SK-N-SH (cell line): ENCODE measurements at regions not wholly inside any gene's neighbourhood (a gene's known extent, or its start where the extent isn't known, plus 50 kb on each side); places are given as distances from the start of the nearest gene placed in this dataset.

Source experiments
- CTCF ChIA-PET: fragments of 300-600, 350-600 bp; formaldehyde crosslinking; extraction: SDS; loops from one replicate; lab custom pipeline; 2021; lab: Yijun Ruan, JAX
- POLR2A ChIA-PET: fragments of 350-600 bp; sonication (Branson Sonifier 250); formaldehyde crosslinking; extraction: SDS; loops from one replicate; lab custom pipeline; 2020; ENCODE audit warnings: antibody characterized with exemption, inconsistent platforms; lab: Yijun Ruan, JAX
- DNase-seq: peaks from one replicate; pipeline ENCODE4 v3.0.0; 2012
- H2AFZ ChIP-seq: fragments of 200-600 bp; sonication (generic); 2 replicates; pipeline ENCODE4 v1.8.1; 2016; ENCODE audit warnings: antibody characterized with exemption, mild to moderate bottlenecking, low read depth
- H3F3A ChIP-seq: fragments of 200-600 bp; sonication (generic); replicated peaks from 2 replicates; pipeline ENCODE3; 2016; ENCODE audit warnings: antibody characterized with exemption, mild to moderate bottlenecking; ENCODE audit not compliant: insufficient read depth
- H3K27ac ChIP-seq, 2 experiments: fragments of 200-500 bp in 1 of 2; fragments of 200-600 bp in 1 of 2; sonication (Bioruptor generic) in 1 of 2; sonication (generic), shearing (Covaris generic) in 1 of 2; 2 replicates each; pipeline versions ENCODE4 v1.5.1 to v1.6.1; 2014 to 2016; ENCODE audit warnings: low read depth in 2 of 2, inconsistent platforms in 1 of 2, low read length in 1 of 2, mild to moderate bottlenecking in 1 of 2, mixed read lengths in 1 of 2
- H3K27me3 ChIP-seq: fragments of 200-600 bp; sonication (generic), shearing (Covaris generic); 2 replicates; pipeline ENCODE4 v1.6.1; 2016; ENCODE audit warnings: mixed run types; ENCODE audit not compliant: insufficient read depth
- H3K36me3 ChIP-seq, 2 experiments: fragments of 200-500 bp in 1 of 2; fragments of 200-600 bp in 1 of 2; sonication (Bioruptor generic) in 1 of 2; sonication (generic) in 1 of 2; replicated peaks in 1 of 2; 2 replicates each; pipeline versions ENCODE3 to v1.5.1; 2014 to 2016; ENCODE audit warnings: low read length in 1 of 2, mild to moderate bottlenecking in 1 of 2; ENCODE audit not compliant: insufficient read depth in 2 of 2, control insufficient read depth in 1 of 2
- H3K4me1 ChIP-seq, 2 experiments: fragments of 200-500 bp in 1 of 2; fragments of 200-600 bp in 1 of 2; sonication (Bioruptor generic) in 1 of 2; sonication (generic), shearing (Covaris generic) in 1 of 2; 2 replicates each; pipeline versions ENCODE4 v1.5.1 to v1.6.1; 2014 to 2016; ENCODE audit warnings: low read depth in 1 of 2, low read length in 1 of 2, mixed run types in 1 of 2; ENCODE audit not compliant: insufficient read depth in 2 of 2, control insufficient read depth in 1 of 2
- H3K4me2 ChIP-seq: fragments of 200-600 bp; sonication (generic), shearing (Covaris generic); 2 replicates; pipeline ENCODE4 v1.6.1; 2017; ENCODE audit warnings: mixed run types
- H3K4me3 ChIP-seq, 2 experiments: fragments of 200-500 bp in 1 of 2; fragments of 200-600 bp in 1 of 2; sonication (Bioruptor generic) in 1 of 2; sonication (generic), shearing (Covaris generic) in 1 of 2; 2 replicates each; pipeline versions ENCODE4 v1.5.1 to v1.8.1; 2014 to 2016; ENCODE audit warnings: low read depth in 2 of 2, inconsistent platforms in 1 of 2, low read length in 1 of 2, mild to moderate bottlenecking in 1 of 2, mixed read lengths in 1 of 2, moderate library complexity in 1 of 2
- H3K79me2 ChIP-seq: fragments of 200-600 bp; sonication (generic); 2 replicates; pipeline ENCODE4 v1.8.1; 2017; ENCODE audit warnings: mild to moderate bottlenecking; ENCODE audit not compliant: insufficient read depth
- H3K9ac ChIP-seq: fragments of 200-600 bp; sonication (generic); 2 replicates; pipeline ENCODE4 v1.6.1; 2017; ENCODE audit warnings: mixed run types
- H3K9me2 ChIP-seq: fragments of 200-600 bp; sonication (generic); 2 replicates; pipeline ENCODE4 v1.6.1; 2017; ENCODE audit warnings: mixed run types
- H3K9me3 ChIP-seq: fragments of 200-600 bp; sonication (generic); 2 replicates; pipeline ENCODE4 v1.6.1; 2017; ENCODE audit warnings: mixed run types, mild to moderate bottlenecking, moderate library complexity
- H4K20me1 ChIP-seq: fragments of 200-600 bp; sonication (generic); 2 replicates; pipeline ENCODE4 v1.6.1; 2017; ENCODE audit warnings: mild to moderate bottlenecking, mixed run types; ENCODE audit not compliant: insufficient read depth
- ELF1 ChIP-seq: IDR thresholded peaks from 2 replicates; pipeline ENCODE4 v1.4.0; 2012
- EP300 ChIP-seq, 2 experiments: IDR thresholded peaks; 2 replicates each; pipeline versions ENCODE4 v1.4.0 to v1.6.1; 2012; ENCODE audit warnings: borderline replicate concordance in 1 of 2, low read depth in 1 of 2, low read length in 1 of 2
- FOSL2 ChIP-seq: IDR thresholded peaks from 2 replicates; pipeline ENCODE4 v1.4.0; 2012; ENCODE audit warnings: low read depth, mild to moderate bottlenecking, moderate library complexity, borderline replicate concordance
- MEF2A ChIP-seq: IDR thresholded peaks from 2 replicates; pipeline ENCODE4 v1.4.0; 2012; ENCODE audit warnings: low read depth, borderline replicate concordance
- RAD21 ChIP-seq: IDR thresholded peaks from 2 replicates; pipeline ENCODE4 v1.6.1; 2012; ENCODE audit warnings: mild to moderate bottlenecking, low read length
- RFX5 ChIP-seq: IDR thresholded peaks from 2 replicates; pipeline ENCODE4 v1.6.1; 2012; ENCODE audit warnings: mild to moderate bottlenecking, improper control_type of control experiment, low read length
- SMC3 ChIP-seq: IDR thresholded peaks from 2 replicates; pipeline ENCODE4 v1.6.1; 2012; ENCODE audit warnings: low read depth, low read length, improper control_type of control experiment
- TCF12 ChIP-seq: IDR thresholded peaks from 2 replicates; pipeline ENCODE4 v1.4.0; 2012
- TEAD4 ChIP-seq: IDR thresholded peaks from 2 replicates; pipeline ENCODE4 v1.4.0; 2012; ENCODE audit warnings: mild to moderate bottlenecking, borderline replicate concordance; ENCODE audit not compliant: insufficient read depth
- WGBS: methylation state at CpG from one replicate; pipeline ENCODE4 v1.1.6; 2017; ENCODE audit warnings: low lambda C conversion rate; 5-methylcytosine and 5-hydroxymethylcytosine counted together
- TF ChIP-seq, protein P1 (sequence below): fragments of 150-350 bp; IDR thresholded peaks from 2 replicates; pipeline ENCODE4 v1.6.1; 2016; ENCODE audit warnings: mild to moderate bottlenecking, low read depth, low read length
- TF ChIP-seq, protein P2 (sequence below): IDR thresholded peaks from 2 replicates; pipeline ENCODE4; 2012
- TF ChIP-seq, protein P3 (sequence below): IDR thresholded peaks from 2 replicates; pipeline ENCODE4 v1.4.0; 2012; ENCODE audit warnings: low read depth
- TF ChIP-seq, protein P4 (sequence below): fragments of 200-600 bp; sonication (generic); IDR thresholded peaks from 2 replicates; pipeline ENCODE4 v1.6.1; 2017; ENCODE audit warnings: antibody characterized with exemption, mild to moderate bottlenecking, moderate library complexity

DNA sequence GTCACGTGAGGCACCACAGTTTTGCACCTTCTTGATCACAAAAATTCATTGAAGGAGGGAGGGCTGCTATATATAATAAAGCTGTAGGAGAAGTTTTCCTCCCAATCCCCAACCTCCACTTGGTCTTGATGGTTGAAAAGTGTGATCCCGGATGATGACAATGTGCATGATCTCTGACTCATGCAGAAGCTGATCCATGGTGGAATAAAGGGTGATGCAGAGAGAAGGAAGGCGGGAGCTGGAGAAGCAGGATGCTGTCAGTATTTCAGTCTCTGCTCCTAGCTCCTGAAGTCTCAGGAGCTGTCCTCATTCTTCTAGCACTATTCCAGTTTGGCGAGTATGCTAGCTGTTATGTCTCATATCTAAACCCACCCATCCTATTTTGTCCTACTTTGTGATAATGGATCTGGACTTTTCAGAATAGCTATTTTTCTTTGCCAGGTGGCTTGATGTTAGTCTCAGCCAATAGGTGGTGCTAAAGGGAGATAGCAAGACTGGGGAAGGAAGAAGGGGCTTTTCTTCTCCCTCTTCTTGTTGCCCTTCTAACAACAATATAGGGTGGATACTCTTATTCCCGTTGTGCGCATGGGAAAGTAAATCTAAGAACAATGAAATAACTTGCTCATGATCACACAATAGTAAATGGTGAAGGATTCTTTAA lies 65.6 kb upstream of the HTR2A start:
- DNase-seq: no peak
- POLR2A ChIA-PET: no interaction called here
- CTCF ChIA-PET: interaction anchor here (0.6 to 2.5 kb wide), 12 partner anchors 8 to 492 kb away, joined by 3 to 14 read pairs (median 3); no protein-coding TSS in a partner anchor
- 39% methylated on average over 6 of the region's 6 CpGs for WGBS
- Histone ChIP-seq H3K27ac (peak overlapping the region in 1 of 2 experiments; percentile 56; a peak in 2 of 4 replicates), H3K9me2 (no peaks in the 10 kb centered on the region)
- TF ChIP-seq, protein P1, sequence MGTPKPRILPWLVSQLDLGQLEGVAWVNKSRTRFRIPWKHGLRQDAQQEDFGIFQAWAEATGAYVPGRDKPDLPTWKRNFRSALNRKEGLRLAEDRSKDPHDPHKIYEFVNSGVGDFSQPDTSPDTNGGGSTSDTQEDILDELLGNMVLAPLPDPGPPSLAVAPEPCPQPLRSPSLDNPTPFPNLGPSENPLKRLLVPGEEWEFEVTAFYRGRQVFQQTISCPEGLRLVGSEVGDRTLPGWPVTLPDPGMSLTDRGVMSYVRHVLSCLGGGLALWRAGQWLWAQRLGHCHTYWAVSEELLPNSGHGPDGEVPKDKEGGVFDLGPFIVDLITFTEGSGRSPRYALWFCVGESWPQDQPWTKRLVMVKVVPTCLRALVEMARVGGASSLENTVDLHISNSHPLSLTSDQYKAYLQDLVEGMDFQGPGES: no peak
- TF ChIP-seq, protein P2, sequence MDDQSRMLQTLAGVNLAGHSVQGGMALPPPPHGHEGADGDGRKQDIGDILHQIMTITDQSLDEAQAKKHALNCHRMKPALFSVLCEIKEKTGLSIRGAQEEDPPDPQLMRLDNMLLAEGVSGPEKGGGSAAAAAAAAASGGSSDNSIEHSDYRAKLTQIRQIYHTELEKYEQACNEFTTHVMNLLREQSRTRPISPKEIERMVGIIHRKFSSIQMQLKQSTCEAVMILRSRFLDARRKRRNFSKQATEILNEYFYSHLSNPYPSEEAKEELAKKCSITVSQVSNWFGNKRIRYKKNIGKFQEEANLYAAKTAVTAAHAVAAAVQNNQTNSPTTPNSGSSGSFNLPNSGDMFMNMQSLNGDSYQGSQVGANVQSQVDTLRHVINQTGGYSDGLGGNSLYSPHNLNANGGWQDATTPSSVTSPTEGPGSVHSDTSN: no peak
- no peak for TF ChIP-seq ELF1
- TF ChIP-seq, protein P3, sequence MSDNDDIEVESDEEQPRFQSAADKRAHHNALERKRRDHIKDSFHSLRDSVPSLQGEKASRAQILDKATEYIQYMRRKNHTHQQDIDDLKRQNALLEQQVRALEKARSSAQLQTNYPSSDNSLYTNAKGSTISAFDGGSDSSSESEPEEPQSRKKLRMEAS: no peak
- 0 out of 2 replicates have a peak, but pooled peaks have one; percentile 22 for TF ChIP-seq SMC3
- no peak for TF ChIP-seq EP300 (IDR thresholded peaks at IDR 0.05; ENCODE audit: borderline replicate concordance in 1 of 2, low read depth in 1 of 2, low read length in 1 of 2)
- TF ChIP-seq TCF12: no peak
- no peak for TF ChIP-seq MEF2A
- peak; percentile 49 for TF ChIP-seq RAD21
- peak; percentile 32; the same call in 1 of the 2 replicates for TF ChIP-seq FOSL2
- no peak for TF ChIP-seq RFX5
- TF ChIP-seq TEAD4: no peak
- TF ChIP-seq, protein P4, sequence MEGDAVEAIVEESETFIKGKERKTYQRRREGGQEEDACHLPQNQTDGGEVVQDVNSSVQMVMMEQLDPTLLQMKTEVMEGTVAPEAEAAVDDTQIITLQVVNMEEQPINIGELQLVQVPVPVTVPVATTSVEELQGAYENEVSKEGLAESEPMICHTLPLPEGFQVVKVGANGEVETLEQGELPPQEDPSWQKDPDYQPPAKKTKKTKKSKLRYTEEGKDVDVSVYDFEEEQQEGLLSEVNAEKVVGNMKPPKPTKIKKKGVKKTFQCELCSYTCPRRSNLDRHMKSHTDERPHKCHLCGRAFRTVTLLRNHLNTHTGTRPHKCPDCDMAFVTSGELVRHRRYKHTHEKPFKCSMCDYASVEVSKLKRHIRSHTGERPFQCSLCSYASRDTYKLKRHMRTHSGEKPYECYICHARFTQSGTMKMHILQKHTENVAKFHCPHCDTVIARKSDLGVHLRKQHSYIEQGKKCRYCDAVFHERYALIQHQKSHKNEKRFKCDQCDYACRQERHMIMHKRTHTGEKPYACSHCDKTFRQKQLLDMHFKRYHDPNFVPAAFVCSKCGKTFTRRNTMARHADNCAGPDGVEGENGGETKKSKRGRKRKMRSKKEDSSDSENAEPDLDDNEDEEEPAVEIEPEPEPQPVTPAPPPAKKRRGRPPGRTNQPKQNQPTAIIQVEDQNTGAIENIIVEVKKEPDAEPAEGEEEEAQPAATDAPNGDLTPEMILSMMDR: peak; percentile 61
- TF ChIP-seq, all 33 proteins: peak for 4
- H3K79me2 ChIP-seq: no peaks in the 10 kb centered on the region
- H4K20me1 ChIP-seq: no peaks in the 10 kb centered on the region
- no peaks in the 10 kb centered on the region for H3K9me3 ChIP-seq
- H3K9ac ChIP-seq: no peak overlapping the region
- peaks cover 0 to 4% of the 10 kb centered on the region in 2 experiments; a peak in 1 of 4 replicates for H3K4me1 ChIP-seq
- no peak overlapping the region for H3K4me3 ChIP-seq
- no peaks in the 10 kb centered on the region for H3K36me3 ChIP-seq
- H3K27me3 ChIP-seq: no peaks in the 10 kb centered on the region
- no peaks in the 10 kb centered on the region for H3F3A ChIP-seq
- peak overlapping the region; percentile 2; the same call in 1 of the 2 replicates for H2AFZ ChIP-seq
- peak overlapping the region; percentile 39 for H3K4me2 ChIP-seq
